UCSD-AML1 (cell line): ENCODE measurements at regions not wholly inside any gene's neighbourhood (a gene's known extent, or its start where the extent isn't known, plus 50 kb on each side); places are given as distances from the start of the nearest gene placed in this dataset.
"Not testable (repeated sequence)": the region's sequence is repeated elsewhere in the genome, so short reads cannot be mapped to it uniquely, and the experiment has no call there.

Source experiments
- DNase-seq: peaks from one replicate; lab custom pipeline; 2025; ENCODE audit not compliant: unreplicated experiment; lab: John Stamatoyannopoulos, UW

GRCh38 chr1:213523781-213524398, 463.9 kb upstream of the PROX1 start:
- no peak for DNase-seq

GRCh38 chr1:213526306-213526705, 461.5 kb upstream of the PROX1 start:
- DNase-seq: no peak

DNA sequence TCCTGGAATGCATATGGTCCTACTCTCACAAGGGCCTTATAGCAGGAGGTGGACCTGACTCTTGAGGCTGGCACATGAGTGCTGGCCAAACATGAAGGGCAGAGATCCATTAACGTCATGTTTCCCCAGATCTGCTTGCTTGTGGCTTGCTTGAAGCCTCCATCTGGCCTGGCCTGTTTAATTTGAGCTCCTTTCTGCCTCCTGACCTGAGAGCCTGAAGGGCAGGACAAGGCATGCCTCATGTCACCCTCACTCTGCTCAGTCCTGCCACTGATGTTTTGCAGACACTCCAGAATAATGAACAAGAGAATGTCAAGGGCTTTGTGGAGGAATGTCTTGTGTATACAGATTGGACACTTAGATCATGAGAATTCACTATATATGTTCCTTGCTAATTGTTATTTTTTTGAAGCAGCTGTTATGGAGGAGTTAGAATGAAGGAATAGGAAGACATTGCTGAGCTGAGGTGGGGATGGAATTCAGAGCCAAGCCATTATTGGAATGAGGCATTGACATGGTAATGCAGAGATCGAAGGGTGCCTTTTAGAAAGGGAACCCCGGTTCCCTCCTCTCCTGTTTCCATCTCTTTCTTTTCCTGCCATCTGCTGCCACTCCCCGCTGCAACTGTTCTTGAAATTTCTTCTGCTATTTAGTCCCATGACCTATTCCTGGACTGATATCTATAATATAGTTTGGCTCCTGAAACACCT, 457.0 kb upstream of the PROX1 start:
- DNase-seq: no peak

- no peak for DNase-seq
Observed at GRCh38 chr1:213531369-213532310, 456.1 kb upstream of the PROX1 start.

DNA sequence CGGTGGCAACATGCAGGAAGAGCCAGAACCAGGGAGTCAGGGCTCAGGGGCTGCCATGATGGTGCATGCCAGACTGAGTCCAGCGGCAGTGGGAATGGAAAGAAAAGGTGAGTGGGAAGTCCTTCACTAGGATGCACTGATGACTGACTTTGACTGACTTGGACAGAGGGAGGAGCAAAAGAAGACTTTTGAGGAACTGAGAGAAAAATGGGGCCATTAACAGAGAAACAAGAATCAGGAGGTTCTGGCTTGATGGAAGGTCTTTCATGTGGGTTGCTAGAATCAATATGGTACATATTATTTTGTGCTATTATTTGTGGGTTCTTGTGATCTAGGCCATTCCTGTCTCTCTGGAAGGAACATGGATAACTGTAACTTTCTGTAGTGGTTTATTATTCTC, 454.6 kb upstream of the PROX1 start:
- DNase-seq: no peak

- DNase-seq: no peak
Observed at GRCh38 chr1:213535679-213536078, 452.1 kb upstream of the PROX1 start.

DNA sequence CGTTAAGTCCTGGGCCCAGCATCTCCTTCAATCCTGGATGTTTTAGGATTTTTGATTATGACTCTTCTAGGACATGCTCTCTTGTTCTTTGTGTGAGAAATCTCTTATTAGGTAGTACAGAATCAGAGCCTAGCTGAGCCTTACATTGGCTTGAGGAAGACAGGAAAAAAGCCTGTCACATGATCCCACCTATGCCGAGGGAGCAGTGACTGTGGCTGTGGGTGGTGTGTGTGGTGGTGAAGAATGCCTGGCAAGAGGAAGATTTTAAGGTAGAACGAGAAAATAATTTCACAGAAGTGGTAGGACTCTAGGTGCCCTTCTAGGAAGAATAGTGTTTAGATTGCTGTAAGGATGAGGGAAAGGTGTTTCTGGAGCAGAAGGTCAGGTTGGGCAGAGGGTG, 449.5 kb upstream of the PROX1 start:
- DNase-seq: no peak

GRCh38 chr1:213539464-213539863, 448.3 kb upstream of the PROX1 start:
- no peak for DNase-seq

- DNase-seq: no peak
Observed at GRCh38 chr1:213541641-213542040, 446.1 kb upstream of the PROX1 start.

GRCh38 chr1:213545181-213545580, 442.6 kb upstream of the PROX1 start:
- not testable (repeated sequence) for DNase-seq

GRCh38 chr1:213549982-213550381, 437.8 kb upstream of the PROX1 start:
- no peak for DNase-seq

DNA sequence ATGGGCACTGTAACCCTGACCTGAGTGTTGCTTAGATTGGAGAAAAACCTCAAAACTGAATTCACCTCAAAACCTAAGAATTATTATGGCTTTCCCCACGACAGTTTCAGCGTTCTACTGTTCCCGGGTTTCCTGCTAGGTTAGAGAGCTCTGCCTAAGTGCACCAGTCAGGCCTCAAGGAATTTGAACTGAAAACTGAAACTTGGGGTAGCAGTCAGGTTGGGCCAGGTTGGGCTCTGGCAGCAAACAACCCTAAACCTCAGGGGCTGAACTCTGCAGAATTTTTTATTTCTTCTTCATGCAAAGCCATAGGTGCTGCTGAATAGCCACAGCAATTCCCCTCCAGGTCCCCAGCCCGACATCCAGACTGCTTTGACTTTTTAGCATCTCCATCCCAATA, 437.0 kb upstream of the PROX1 start:
- no peak for DNase-seq

GRCh38 chr1:213552045-213552444, 435.7 kb upstream of the PROX1 start:
- DNase-seq: no peak

DNA sequence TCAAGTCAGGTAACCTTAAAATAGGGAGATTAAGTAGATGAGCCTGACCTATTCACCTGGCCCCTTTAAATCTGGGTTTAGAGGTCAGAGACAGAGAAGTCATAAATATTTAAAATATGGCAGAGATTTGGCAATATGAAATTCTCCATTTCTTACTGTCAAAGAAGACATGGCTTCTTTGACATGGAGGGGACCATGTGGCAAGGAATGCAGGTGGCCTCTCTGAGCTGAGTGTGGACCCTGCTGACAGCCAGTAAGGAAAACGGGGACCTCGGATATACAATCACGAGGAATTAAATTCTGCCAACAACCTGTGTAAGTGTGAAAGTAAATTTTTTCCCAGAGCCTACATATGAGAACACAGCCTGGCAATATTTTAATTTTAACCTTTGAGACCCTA, 427.5 kb upstream of the PROX1 start:
- DNase-seq: no peak

GRCh38 chr1:213561870-213562269, 425.9 kb upstream of the PROX1 start:
- no peak for DNase-seq

GRCh38 chr1:213564215-213564659, 423.5 kb upstream of the PROX1 start:
- DNase-seq: no peak

DNA sequence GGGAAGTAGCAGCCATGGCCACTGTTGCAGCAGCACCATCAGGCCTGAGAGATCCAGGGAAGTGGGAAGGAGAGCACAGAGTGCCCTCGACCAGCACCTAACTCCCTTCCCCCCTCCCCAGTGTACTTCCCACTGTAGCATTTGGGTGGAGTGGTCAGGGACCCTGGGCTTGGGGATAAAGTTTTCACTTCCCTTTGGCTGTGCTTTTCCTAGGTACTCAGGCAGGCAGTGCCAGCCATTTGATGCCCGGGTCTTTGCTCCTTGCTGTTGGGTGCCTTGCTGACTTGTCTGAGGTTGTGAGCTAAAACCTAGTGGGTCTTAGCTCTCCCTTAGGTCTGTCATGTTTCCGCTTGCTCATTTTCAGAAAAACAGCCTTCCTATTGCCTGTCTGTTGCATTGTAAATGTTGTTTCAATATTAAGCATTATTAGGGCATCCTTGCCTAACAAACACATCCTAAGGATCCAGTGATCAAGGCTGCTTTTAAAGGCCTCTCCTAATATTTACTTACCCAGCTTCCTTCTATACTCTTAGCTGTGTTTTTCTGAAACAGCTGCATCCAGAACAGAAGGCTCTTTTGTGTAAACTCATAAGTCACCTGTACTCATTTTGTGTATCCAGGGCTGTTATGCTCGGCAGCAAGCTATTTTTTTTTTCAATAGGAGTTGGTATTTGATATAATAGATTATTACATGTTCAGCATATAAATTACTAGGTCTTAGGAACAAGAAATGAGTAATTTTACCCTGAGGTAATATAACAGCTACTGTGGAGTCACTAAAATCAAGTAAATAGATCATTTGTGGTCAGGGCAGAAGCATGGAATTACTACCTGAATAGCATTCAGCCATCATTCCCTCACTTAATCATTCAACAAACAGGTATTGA, 418.6 kb upstream of the PROX1 start:
- DNase-seq: no peak

DNA sequence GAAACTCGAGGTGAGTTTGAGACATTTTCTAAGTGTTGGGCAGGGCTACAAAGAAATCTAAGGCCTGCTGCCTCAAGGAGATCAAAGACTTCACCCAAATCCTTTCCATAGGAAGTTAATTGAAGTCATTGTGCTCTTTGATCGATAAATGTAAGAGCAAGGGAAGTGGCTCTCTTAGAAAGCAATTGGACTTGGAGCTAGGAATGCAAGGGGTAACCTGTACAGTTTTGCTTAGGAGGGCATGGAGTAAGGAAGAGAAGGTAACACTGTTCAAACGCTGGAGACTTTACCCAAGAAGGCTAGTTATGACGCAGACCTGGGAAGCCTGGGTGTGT, 418.0 kb upstream of the PROX1 start:
- no peak for DNase-seq

GRCh38 chr1:213570487-213570886, 417.3 kb upstream of the PROX1 start:
- no peak for DNase-seq

- DNase-seq: no peak
Observed at GRCh38 chr1:213571419-213571818, 416.4 kb upstream of the PROX1 start.

- DNase-seq: no peak
Observed at GRCh38 chr1:213571843-213572242, 415.9 kb upstream of the PROX1 start.
